Mesenchymal stem cell (in vitro differentiated cells and primary cell): ENCODE measurements at regions not wholly inside any gene's neighbourhood (a gene's known extent, or its start where the extent isn't known, plus 50 kb on each side); places are given as distances from the start of the nearest gene placed in this dataset.

Experiments used
- DNase-seq: peaks from one replicate; pipeline ENCODE4 v3.0.0-alpha.2; 2013
- H2AFZ ChIP-seq: one replicate; pipeline ENCODE4 v1.6.1; 2013; ENCODE audit warnings: low read depth, mild to moderate bottlenecking, control low read depth, inconsistent platforms, low read length, moderate library complexity
- H2AK5ac ChIP-seq: 2 replicates; pipeline ENCODE4 v1.6.1; 2013; ENCODE audit warnings: low read length, moderate library complexity, mild to moderate bottlenecking, inconsistent platforms; ENCODE audit not compliant: severe bottlenecking
- H2BK120ac ChIP-seq: one replicate; pipeline ENCODE4 v1.6.1; 2013; ENCODE audit warnings: low read depth, mild to moderate bottlenecking, inconsistent platforms, low read length, moderate library complexity
- H2BK12ac ChIP-seq, 2 experiments: one replicate each; pipeline ENCODE4 v1.6.1; 2013; ENCODE audit warnings: inconsistent platforms in 2 of 2, low read length in 2 of 2, mild to moderate bottlenecking in 2 of 2, moderate library complexity in 2 of 2, control low read depth in 1 of 2
- H2BK15ac ChIP-seq: one replicate; pipeline ENCODE4 v1.6.1; 2013; ENCODE audit warnings: mild to moderate bottlenecking, low read depth, inconsistent platforms; ENCODE audit not compliant: poor library complexity, severe bottlenecking
- H2BK5ac ChIP-seq: 2 replicates; pipeline ENCODE4 v1.6.1; 2013; ENCODE audit warnings: low read depth, mild to moderate bottlenecking, low read length, control low read depth, inconsistent platforms; ENCODE audit not compliant: poor library complexity, severe bottlenecking
- H3K14ac ChIP-seq, 2 experiments: one replicate each; pipeline ENCODE4 v1.6.1; 2013; ENCODE audit warnings: inconsistent platforms in 2 of 2, low read length in 2 of 2, control low read depth in 1 of 2, mild to moderate bottlenecking in 1 of 2, moderate library complexity in 1 of 2
- H3K18ac ChIP-seq, 2 experiments: one replicate each; pipeline ENCODE4 v1.6.1; 2013; ENCODE audit warnings: inconsistent platforms in 2 of 2, low read length in 2 of 2, control low read depth in 1 of 2, low read depth in 1 of 2, mild to moderate bottlenecking in 1 of 2
- H3K23ac ChIP-seq, 2 experiments: one replicate each; pipeline ENCODE4 v1.6.1; 2013; ENCODE audit warnings: inconsistent platforms in 2 of 2, low read length in 2 of 2, mild to moderate bottlenecking in 2 of 2, moderate library complexity in 2 of 2, control low read depth in 1 of 2
- H3K27ac ChIP-seq: 2 replicates; pipeline ENCODE4 v1.5.1; 2013; ENCODE audit warnings: mild to moderate bottlenecking, moderate library complexity, low read length, control low read depth, inconsistent platforms; ENCODE audit not compliant: poor library complexity, severe bottlenecking
- H3K27me3 ChIP-seq, 2 experiments: 2 replicates each; pipeline versions ENCODE4 v1.6.1 to v1.7.0; 2013; ENCODE audit warnings: low read length in 2 of 2, mild to moderate bottlenecking in 2 of 2, moderate library complexity in 2 of 2, control low read depth in 1 of 2, inconsistent platforms in 1 of 2; ENCODE audit not compliant: control insufficient read depth in 1 of 2, insufficient read depth in 1 of 2
- H3K36me3 ChIP-seq, 2 experiments: 2 replicates each; pipeline versions ENCODE4 v1.6.1 to v1.7.0; 2013; ENCODE audit warnings: low read length in 2 of 2, control low read depth in 1 of 2, inconsistent platforms in 1 of 2, low read depth in 1 of 2, mild to moderate bottlenecking in 1 of 2; ENCODE audit not compliant: insufficient read depth in 2 of 2, control insufficient read depth in 1 of 2
- H3K4ac ChIP-seq, 2 experiments: one replicate each; pipeline ENCODE4 v1.6.1; 2013; ENCODE audit warnings: inconsistent platforms in 2 of 2, low read length in 2 of 2, mild to moderate bottlenecking in 2 of 2, moderate library complexity in 2 of 2, control low read depth in 1 of 2, low read depth in 1 of 2
- H3K4me1 ChIP-seq: 2 replicates; pipeline ENCODE4 v1.6.1; 2013; ENCODE audit warnings: low read depth, low read length, control low read depth; ENCODE audit not compliant: control insufficient read depth, insufficient read depth
- H3K4me2 ChIP-seq: 2 replicates; pipeline ENCODE4 v1.6.1; 2013; ENCODE audit warnings: low read length, mild to moderate bottlenecking, inconsistent platforms; ENCODE audit not compliant: poor library complexity, severe bottlenecking
- H3K4me3 ChIP-seq, 2 experiments: 2 replicates each; pipeline versions ENCODE4 v1.5.1 to v1.7.0; 2013; ENCODE audit warnings: low read length in 2 of 2, mild to moderate bottlenecking in 2 of 2, control low read depth in 1 of 2, low read depth in 1 of 2; ENCODE audit not compliant: insufficient read depth in 1 of 2
- H3K79me1 ChIP-seq: replicated peaks from 2 replicates; pipeline ENCODE4 v1.6.1; 2013; ENCODE audit warnings: mild to moderate bottlenecking, control low read depth, low read length, inconsistent platforms; ENCODE audit not compliant: poor library complexity, severe bottlenecking
- H3K9ac ChIP-seq: 2 replicates; pipeline ENCODE4 v1.7.0; 2013; ENCODE audit warnings: mild to moderate bottlenecking, low read length, moderate library complexity
- H3K9me3 ChIP-seq: 2 replicates; pipeline ENCODE4 v1.7.0; 2013; ENCODE audit warnings: mild to moderate bottlenecking, low read length; ENCODE audit not compliant: control insufficient read depth
- H4K8ac ChIP-seq: one replicate; pipeline ENCODE4 v1.6.1; 2013; ENCODE audit warnings: inconsistent platforms, mild to moderate bottlenecking, low read length, moderate library complexity
- H4K91ac ChIP-seq: one replicate; pipeline ENCODE4 v1.6.1; 2013; ENCODE audit warnings: mild to moderate bottlenecking, low read length, inconsistent platforms
- WGBS: methylation state at CpG from one replicate; pipeline ENCODE4 v1.1.7; 2013; ENCODE audit warnings: mixed read lengths; 5-methylcytosine and 5-hydroxymethylcytosine counted together

DNA sequence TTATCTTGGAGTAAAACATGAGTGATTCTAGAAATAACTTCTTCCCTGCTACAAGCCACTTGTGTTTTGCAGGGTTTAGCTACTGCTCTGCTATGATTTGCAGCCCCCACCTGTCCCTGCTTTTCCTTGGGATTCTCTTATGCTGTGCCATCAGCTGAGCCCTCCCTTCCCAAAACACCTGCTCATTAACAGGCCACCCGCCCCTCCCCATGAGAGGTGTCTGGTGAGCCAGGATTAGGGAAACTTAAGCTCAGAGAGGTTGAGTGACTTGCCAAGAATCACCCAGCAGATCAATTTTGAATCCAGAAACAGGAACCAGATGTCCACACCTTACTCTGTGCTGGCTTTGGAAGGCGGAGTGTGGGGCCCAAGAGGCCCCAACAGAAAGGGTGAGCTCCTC is 111.7 kb upstream of the CXCL14 start:
- Histone ChIP-seq H2AK5ac (no peak overlapping the region), H2BK120ac (no peak overlapping the region)

DNA sequence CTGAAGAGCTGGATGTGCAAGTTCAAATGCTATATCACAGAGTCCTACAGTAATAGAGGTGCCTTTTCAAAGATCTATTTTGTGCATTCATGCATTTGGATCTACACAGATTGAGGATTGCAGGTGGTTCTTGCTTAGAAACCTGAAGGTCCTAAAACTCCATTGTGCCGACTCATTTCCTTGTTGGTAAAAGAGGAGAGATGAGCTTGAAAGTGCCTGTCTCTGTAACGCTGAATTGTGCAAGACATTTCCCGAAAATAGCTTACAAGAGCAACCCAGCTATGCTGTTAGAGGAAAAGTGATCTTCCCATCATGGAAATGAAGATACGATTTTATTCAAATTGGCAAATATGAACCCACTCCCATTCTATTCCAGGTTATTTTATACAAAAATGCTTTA is 110.7 kb upstream of the CXCL14 start:
- DNase-seq, result no peak
- Histone ChIP-seq H3K18ac (no peak overlapping the region), H3K14ac (no peak overlapping the region), H3K4ac (no peak overlapping the region), H2BK15ac (no peak overlapping the region), H2BK5ac (no peak overlapping the region), H3K23ac (no peak overlapping the region), H2AFZ (no peak overlapping the region), H4K91ac (no peak overlapping the region), H4K8ac (no peak overlapping the region), H3K9me3 (no peaks in the 10 kb centered on the region), H3K4me3 (no peak overlapping the region), H3K79me1 (no peaks in the 10 kb centered on the region), H2BK120ac (no peak overlapping the region), H3K4me2 (no peak overlapping the region), H2BK12ac (no peak overlapping the region), H3K27me3 (peaks cover 4 to 54% of the 10 kb centered on the region in 2 experiments), H3K27ac (no peak overlapping the region), H3K36me3 (no peaks in the 10 kb centered on the region), H3K9ac (no peak overlapping the region), H3K4me1 (no peaks in the 10 kb centered on the region), H2AK5ac (no peak overlapping the region)
- 78% methylated on average over 3 of the region's 4 CpGs for WGBS

More for the DNA sequence above, 111.7 kb upstream of the CXCL14 start:
- DNase-seq, result no peak
- no peak overlapping the region for H3K14ac ChIP-seq
- no peak overlapping the region for H2AFZ ChIP-seq
- H4K8ac ChIP-seq, result no peak overlapping the region
- no peak overlapping the region for H3K4ac ChIP-seq
- no peak overlapping the region for H3K23ac ChIP-seq
- H3K79me1 ChIP-seq, result no peaks in the 10 kb centered on the region
- no peak overlapping the region for H3K9ac ChIP-seq
- no peak overlapping the region for H3K27ac ChIP-seq
- WGBS, result 81% methylated on average over 2 of the region's 2 CpGs
- H3K4me3 ChIP-seq, result no peak overlapping the region
- no peak overlapping the region for H3K4me2 ChIP-seq
- H2BK5ac ChIP-seq, result no peak overlapping the region
- H3K27me3 ChIP-seq, result peaks cover 7 to 62% of the 10 kb centered on the region in 2 experiments
- no peak overlapping the region for H4K91ac ChIP-seq
- H3K18ac ChIP-seq, result no peak overlapping the region
- H3K9me3 ChIP-seq, result no peaks in the 10 kb centered on the region
- H2BK15ac ChIP-seq, result no peak overlapping the region
- H2BK12ac ChIP-seq, result no peak overlapping the region
- H3K4me1 ChIP-seq, result no peaks in the 10 kb centered on the region
- no peaks in the 10 kb centered on the region for H3K36me3 ChIP-seq

- Histone ChIP-seq H3K9me3 (no peaks in the 10 kb centered on the region), H3K9ac (no peak overlapping the region), H2AFZ (no peak overlapping the region), H3K27me3 (peaks cover 8 to 46% of the 10 kb centered on the region in 2 experiments), H3K79me1 (no peaks in the 10 kb centered on the region), H3K4ac (no peak overlapping the region), H3K4me2 (no peak overlapping the region), H4K91ac (no peak overlapping the region), H4K8ac (no peak overlapping the region), H3K4me1 (no peaks in the 10 kb centered on the region), H2BK120ac (no peak overlapping the region), H2AK5ac (no peak overlapping the region), H2BK5ac (no peak overlapping the region), H3K18ac (no peak overlapping the region), H2BK12ac (no peak overlapping the region), H3K4me3 (no peak overlapping the region), H2BK15ac (no peak overlapping the region), H3K27ac (no peak overlapping the region), H3K36me3 (no peaks in the 10 kb centered on the region), H3K14ac (no peak overlapping the region), H3K23ac (no peak overlapping the region)
- DNase-seq, result no peak
- WGBS, result 78% methylated on average over 2 of the region's 2 CpGs
Observed at GRCh38 chr5:135688385-135688784, 109.6 kb upstream of the CXCL14 start.

DNA sequence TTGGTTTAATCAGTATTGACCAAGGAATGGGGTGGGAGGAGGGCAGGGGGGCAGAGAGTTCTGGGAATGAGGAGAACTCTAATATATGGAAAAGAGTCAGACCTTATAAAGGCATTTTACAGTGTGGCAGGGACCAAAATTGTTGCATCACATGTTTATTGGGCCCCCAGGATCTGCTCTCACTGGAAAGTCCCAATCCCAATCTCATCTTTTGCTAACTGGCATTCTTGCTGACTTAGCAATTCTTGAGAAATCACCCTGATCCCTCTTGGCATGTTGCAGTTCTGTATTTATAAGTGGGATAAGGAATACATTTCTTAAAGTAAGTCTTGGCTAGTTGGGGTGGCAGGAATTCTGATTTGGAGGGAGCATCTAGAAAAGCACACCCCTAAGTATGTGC is 104.4 kb upstream of the CXCL14 start:
- Histone ChIP-seq H4K8ac (no peak overlapping the region), H2BK5ac (no peak overlapping the region), H3K27me3 (peaks cover 4 to 7% of the 10 kb centered on the region in 2 experiments), H3K9me3 (peaks cover 17% of the 10 kb centered on the region), H2AFZ (no peak overlapping the region), H3K9ac (no peak overlapping the region), H3K4me2 (no peak overlapping the region), H3K4me1 (no peaks in the 10 kb centered on the region), H3K18ac (no peak overlapping the region), H4K91ac (no peak overlapping the region), H2BK120ac (no peak overlapping the region), H3K27ac (no peak overlapping the region), H2BK12ac (no peak overlapping the region), H3K4ac (no peak overlapping the region), H3K23ac (no peak overlapping the region), H3K14ac (no peak overlapping the region), H3K36me3 (no peaks in the 10 kb centered on the region), H2AK5ac (no peak overlapping the region), H3K79me1 (no peaks in the 10 kb centered on the region), H2BK15ac (no peak overlapping the region), H3K4me3 (no peak overlapping the region)
- no peak for DNase-seq
